ENCODE measurements at regions not wholly inside any gene's neighbourhood (a gene's known extent, or its start where the extent isn't known, plus 50 kb on each side); places are given as distances from the start of the nearest gene placed in this dataset.

- no peak for TF ChIP-seq U2AF1 (optimal IDR thresholded peaks at IDR 0.05; ENCODE audit: low read depth, low read length)
- TF ChIP-seq KLF1 (tag; IDR thresholded peaks at IDR 0.05): no peak
- TF ChIP-seq TEAD4 (IDR thresholded peaks at IDR 0.05; ENCODE audit: low read length): no peak
- TF ChIP-seq TEAD4 (CRISPR knock-in tag; IDR thresholded peaks at IDR 0.05; ENCODE audit: borderline replicate concordance): no peak
- no peak for TF ChIP-seq DIDO1 (tag; IDR thresholded peaks at IDR 0.05; ENCODE audit: low read depth)
- no peak for TF ChIP-seq CREBBP (IDR thresholded peaks at IDR 0.05; ENCODE audit: low read depth, low read length)
- no peak for TF ChIP-seq SETDB1 (IDR thresholded peaks at IDR 0.05; ENCODE audit: low read length)
- TF ChIP-seq YY1 (IDR thresholded peaks at IDR 0.05; ENCODE audit: borderline replicate concordance in 1 of 3, control insufficient read depth in 1 of 3, extremely low read depth in 1 of 3, insufficient read depth in 3 of 3, insufficient read length in 1 of 3, insufficient replicate concordance in 2 of 3, low read depth in 1 of 3, low read length in 2 of 3): no peak
- no peak for TF ChIP-seq MAZ (CRISPR knock-in tag; conservative IDR thresholded peaks at IDR 0.05 in 1 of 2, IDR thresholded peaks at IDR 0.05 in 1 of 2)
- TF ChIP-seq ZNF668 (CRISPR knock-in tag; IDR thresholded peaks at IDR 0.05): no peak
- TF ChIP-seq TARDBP (IDR thresholded peaks at IDR 0.05): no peak
- TF ChIP-seq SP2 (IDR thresholded peaks at IDR 0.05; ENCODE audit: extremely low read depth, low read depth, low read length, poor library complexity, severe bottlenecking): no peak
- no peak for TF ChIP-seq CTCF (IDR thresholded peaks at IDR 0.05 in 2 of 3, conservative IDR thresholded peaks at IDR 0.05 in 1 of 3; ENCODE audit: insufficient read depth in 2 of 3, low read depth in 1 of 3, low read length in 3 of 3)
- TF ChIP-seq POLR2AphosphoS5 (IDR thresholded peaks at IDR 0.05; ENCODE audit: control insufficient read depth, insufficient read depth, low read depth, low read length): no peak
- TF ChIP-seq ZSCAN32 (CRISPR knock-in tag; IDR thresholded peaks at IDR 0.05): no peak
These were observed 119.1 kb downstream of the KCNJ12 start for GRCh38 chr17:21495281-21495680.
